ENCODE measurements at regions not wholly inside any gene's neighbourhood (a gene's known extent, or its start where the extent isn't known, plus 50 kb on each side); places are given as distances from the start of the nearest gene placed in this dataset.
"Not testable (repeated sequence)": the region's sequence is repeated elsewhere in the genome, so short reads cannot be mapped to it uniquely, and the experiment has no call there.

- DNase-seq (ENCODE audit: low read depth): no peak
Observed at GRCh38 chr2:195160963-195161362, 496.1 kb upstream of the SLC39A10 start.

- DNase-seq (ENCODE audit: low read depth): no peak
Observed at GRCh38 chr2:195151711-195152110, 505.3 kb upstream of the SLC39A10 start.

GRCh38 chr2:195150819-195151218 lies 506.2 kb upstream of the SLC39A10 start:
- no peak for DNase-seq (ENCODE audit: low read depth)

DNA sequence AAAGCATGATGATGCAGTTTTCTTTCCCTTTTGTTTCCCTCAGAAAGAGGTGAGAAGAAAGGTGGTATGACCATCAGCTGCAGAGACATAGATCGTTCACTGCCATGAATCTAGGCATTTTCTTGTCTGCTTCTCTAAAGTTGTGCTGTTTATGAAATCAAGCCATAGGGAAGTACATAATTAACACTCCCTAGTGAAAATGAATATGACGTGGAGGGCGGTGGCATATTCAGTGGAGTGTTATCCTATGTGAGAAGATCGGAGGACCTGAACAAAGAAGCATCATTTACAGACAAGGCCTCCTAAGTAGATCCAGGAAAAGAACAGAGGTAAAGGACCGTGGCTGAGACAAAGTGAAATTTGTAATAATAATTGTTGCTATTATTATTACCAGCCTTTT lies 509.0 kb upstream of the SLC39A10 start:
- DNase-seq (ENCODE audit: low read depth): no peak

DNA sequence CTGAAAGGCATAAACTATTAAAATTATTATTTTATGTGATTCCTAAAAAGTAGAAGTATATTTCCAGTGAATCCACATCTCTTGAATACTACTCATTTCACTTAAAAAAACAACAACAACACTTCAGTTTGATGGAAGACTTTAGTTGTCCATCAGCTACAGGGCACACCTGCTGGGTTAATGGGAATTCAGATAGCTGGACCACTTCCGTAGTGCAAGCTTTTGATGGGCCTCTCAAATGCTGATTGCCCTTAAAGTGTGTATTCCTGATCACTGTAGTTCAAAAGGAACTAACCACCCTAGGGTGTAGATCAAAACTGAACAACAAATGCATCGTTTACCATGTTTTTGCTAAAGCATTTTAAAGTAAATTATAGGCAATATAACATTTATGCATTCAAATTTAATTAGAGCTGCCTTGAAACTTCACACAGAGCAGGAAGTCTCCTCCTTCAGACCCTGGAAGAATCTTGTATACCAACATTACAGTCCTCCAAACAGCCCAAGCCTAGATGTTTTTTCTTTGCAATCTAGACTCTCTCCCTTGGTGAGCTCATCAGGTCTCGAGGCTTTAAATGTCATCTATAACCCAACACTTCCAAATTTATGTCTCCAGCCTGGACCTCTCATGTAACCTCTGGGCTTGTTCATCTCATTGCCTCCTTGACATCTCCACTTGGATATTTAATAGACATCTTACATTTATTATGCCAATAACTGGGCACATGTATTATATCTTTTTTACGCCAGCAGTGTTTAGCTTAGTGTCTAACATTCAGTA lies 510.1 kb upstream of the SLC39A10 start:
- DNase-seq (ENCODE audit: low read depth): no peak

GRCh38 chr2:195138435-195138834 lies 518.6 kb upstream of the SLC39A10 start:
- DNase-seq (ENCODE audit: low read depth): no peak

DNA sequence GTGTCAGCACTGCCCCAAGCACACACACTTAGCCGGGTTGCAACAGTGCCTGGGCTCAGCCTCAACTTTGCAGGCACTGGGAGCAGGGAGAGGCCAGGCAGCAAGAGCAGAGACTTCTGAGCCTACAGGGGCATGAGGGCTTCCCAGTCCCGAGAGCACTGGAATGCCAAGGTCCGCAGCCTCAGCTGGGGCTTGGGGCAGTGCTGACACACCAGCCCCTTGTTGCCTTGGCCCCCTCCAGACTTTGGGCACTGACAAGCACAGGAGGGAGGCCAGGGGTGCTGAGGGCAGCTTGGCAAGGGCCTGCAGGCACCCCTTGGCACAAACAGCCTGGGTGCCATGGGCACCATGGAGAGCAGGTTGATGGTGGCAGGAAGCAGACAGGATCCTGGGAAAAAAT lies 531.1 kb upstream of the SLC39A10 start:
- not testable (repeated sequence) for DNase-seq (ENCODE audit: low read depth)

- DNase-seq (ENCODE audit: low read depth): no peak
Observed at GRCh38 chr2:195124391-195125079, 532.5 kb upstream of the SLC39A10 start.

DNA sequence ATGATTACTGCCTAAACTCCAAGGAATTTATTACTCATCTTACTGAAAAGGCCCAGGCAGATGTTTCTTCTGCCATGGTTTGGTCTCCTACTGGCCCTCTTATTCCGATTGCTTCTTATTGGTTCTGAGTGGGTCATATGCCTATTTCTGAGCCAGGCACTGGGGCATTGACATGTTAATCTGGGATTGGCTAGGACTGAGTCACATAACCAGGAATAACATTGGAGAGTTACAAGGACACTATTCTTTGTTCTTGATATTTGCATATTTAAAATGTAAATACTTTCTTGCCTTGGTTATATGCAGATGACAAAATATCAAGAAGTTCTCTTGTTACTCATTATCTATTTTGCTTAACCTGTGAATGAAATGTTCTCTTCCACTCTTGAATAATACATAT lies 534.4 kb upstream of the SLC39A10 start:
- DNase-seq (ENCODE audit: low read depth): no peak

- no peak for DNase-seq (ENCODE audit: low read depth)
Observed at GRCh38 chr2:195121341-195121740, 535.7 kb upstream of the SLC39A10 start.

- no peak for DNase-seq (ENCODE audit: low read depth)
Observed at GRCh38 chr2:195119231-195119630, 537.8 kb upstream of the SLC39A10 start.

DNA sequence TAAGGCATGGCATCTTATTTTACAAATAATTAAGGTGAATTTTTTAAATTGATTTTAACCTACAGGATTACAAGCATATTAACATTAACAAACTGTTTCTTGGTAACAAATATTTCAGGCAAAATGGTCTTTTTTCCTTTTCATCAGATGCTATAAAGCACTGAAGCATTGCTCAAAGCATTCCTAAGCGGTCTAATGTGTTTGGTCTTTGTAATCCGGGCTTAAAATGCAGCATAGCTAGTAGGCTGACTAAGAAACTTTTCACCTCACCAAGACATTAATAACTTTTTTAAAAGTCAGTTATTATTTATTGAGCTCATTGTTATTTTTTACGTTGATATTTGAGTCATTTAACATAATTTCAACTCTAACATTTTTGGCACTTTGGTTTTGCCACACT lies 538.8 kb upstream of the SLC39A10 start:
- no peak for DNase-seq (ENCODE audit: low read depth)

DNA sequence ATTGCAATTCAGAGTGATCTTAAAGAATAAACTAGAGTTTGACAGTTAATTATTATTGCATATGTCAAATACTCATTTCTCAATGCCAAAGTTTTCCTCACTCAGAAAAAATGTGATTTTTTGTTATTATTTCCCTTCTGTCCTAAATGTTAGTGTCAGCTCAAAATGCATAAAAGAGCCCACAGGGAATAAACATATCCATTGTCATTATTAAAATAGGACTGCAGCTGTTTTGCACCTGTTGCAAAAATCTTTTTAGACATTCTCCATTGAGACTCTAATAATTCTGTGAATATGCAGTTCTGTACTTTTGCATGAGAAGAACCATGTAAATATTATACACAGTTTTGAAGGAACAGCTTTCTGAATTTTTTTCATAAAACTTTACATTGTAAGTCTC lies 540.0 kb upstream of the SLC39A10 start:
- no peak for DNase-seq (ENCODE audit: low read depth)

DNA sequence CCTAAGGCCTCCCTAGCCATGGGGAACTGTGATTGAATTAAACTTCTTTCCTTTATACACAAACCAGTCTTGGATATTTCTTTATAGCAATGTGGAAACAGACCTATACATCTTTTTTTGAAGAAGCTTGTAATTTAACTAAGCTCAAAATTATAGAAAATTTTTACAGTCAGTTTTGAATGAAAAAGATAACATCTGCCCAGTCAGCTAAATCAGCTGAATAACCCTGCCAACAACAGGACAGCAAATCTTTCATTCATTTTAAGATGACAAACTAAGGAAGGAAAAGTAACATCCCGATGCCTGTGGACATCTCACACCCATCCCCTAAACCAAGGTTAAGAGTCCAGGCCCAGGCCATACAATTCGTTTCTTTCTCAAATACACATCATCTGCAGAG lies 541.3 kb upstream of the SLC39A10 start:
- no peak for DNase-seq (ENCODE audit: low read depth)

GRCh38 chr2:195108182-195108581 lies 548.8 kb upstream of the SLC39A10 start:
- no peak for DNase-seq (ENCODE audit: low read depth)

DNA sequence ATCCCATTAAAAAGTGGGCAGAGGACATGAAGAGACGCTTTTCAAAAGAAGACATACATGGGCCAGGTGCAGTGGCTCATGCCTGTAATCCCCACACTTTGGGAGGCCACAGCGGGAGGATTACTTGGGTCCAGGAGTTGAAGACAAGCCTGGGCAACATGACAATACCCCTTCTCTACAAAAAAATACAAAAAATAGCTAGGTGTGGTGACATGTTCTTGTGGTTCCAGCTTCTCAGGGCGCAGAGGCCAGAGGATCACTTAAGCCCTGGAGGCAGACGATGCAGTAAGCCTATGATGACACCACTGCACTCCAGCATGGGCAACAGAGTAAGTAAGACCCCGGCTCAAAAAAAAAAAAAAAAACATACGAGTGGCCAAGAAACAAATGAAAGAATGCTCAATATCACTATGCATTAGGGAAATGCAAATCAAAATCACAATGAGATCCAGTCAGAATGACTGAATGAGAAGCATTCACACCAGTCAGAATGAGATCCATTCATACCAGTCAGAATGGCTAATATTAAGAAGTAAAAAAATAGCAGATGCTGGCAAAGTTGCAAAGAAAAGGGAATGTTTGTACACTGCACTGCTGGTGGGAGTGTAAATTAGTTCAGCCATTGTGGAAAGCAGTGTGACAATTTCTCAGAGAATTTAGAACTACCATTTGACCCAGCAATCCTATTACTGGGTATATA lies 550.2 kb upstream of the SLC39A10 start:
- no peak for DNase-seq (ENCODE audit: low read depth)

- no peak for DNase-seq (ENCODE audit: low read depth)
Observed at GRCh38 chr2:195105581-195105980, 551.4 kb upstream of the SLC39A10 start.

DNA sequence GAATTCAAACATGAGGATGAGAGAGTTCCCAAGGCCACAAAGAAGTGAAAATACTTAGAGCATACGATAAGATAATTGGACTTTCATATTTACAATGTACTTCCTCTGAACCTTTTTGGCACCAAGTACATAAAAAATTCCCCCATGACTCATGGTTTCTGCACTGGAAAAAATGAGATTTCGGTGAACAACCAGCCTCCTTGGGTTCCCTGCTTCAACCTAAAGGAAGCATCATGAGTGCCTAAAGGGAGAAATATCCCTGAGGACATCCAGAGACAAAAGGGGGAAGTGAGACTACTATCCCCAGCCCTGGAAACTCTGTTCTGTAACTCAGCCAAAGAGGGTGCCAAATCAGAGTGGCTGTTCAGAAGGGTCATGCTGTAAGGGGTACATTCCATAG lies 562.7 kb upstream of the SLC39A10 start:
- DNase-seq (ENCODE audit: low read depth): no peak

- no peak for DNase-seq (ENCODE audit: low read depth)
Observed at GRCh38 chr2:195092341-195092740, 564.7 kb upstream of the SLC39A10 start.

- not testable (repeated sequence) for DNase-seq (ENCODE audit: low read depth)
Observed at GRCh38 chr2:195072806-195073205, 584.2 kb upstream of the SLC39A10 start.

GRCh38 chr2:195057001-195057400 lies 600.0 kb upstream of the SLC39A10 start:
- no peak for DNase-seq (ENCODE audit: low read depth)

DNA sequence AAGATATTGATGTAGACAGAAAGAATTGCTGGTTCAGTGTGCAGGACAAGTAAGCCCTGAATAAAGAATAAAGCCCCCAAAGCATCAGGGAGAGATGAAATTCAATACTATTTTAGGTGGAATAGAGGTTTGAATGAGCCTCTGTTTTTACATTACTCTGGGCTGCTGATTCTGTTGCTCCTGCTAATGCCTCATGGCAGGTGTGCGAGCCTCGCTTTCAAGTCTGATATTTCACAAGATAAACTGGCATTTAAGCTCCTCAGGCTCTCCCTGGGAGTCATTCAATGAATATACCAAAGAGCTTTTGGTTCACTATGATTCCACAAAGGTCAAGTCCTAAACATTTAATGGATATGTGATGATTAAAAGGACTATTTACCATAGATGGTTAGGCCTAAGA lies 601.0 kb upstream of the SLC39A10 start:
- no peak for DNase-seq (ENCODE audit: low read depth)

DNA sequence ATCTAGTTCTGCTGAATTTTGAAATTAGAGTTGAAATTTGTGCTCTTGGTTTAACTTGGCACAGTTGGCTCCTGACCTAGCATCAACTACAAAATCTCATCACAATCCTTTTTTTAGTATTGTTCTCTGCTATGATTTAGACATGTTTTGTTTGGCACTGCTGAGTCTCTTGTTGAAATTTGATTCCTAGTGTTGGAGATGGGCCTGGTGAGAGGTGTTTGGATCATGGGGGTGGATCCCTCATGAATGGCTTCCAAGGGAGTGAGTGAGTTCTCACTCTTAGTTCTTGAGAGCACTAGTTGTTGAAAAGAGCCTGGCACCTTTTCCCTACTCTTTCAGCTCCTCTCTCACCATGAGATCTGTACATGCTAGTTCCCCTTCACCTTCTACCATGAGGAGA lies 605.6 kb upstream of the SLC39A10 start:
- DNase-seq (ENCODE audit: low read depth): no peak

Data from activated T-cell treated with anti-CD3 and anti-CD28 coated beads for 24 hours (primary cell).